CD1c-positive myeloid dendritic cell (primary cell): ENCODE measurements at regions not wholly inside any gene's neighbourhood (a gene's known extent, or its start where the extent isn't known, plus 50 kb on each side); places are given as distances from the start of the nearest gene placed in this dataset.

Experiments used
- DNase-seq: peaks from one replicate; pipeline ENCODE4 v3.0.0-alpha.2; 2016; ENCODE audit errors: extremely low spot score

DNA sequence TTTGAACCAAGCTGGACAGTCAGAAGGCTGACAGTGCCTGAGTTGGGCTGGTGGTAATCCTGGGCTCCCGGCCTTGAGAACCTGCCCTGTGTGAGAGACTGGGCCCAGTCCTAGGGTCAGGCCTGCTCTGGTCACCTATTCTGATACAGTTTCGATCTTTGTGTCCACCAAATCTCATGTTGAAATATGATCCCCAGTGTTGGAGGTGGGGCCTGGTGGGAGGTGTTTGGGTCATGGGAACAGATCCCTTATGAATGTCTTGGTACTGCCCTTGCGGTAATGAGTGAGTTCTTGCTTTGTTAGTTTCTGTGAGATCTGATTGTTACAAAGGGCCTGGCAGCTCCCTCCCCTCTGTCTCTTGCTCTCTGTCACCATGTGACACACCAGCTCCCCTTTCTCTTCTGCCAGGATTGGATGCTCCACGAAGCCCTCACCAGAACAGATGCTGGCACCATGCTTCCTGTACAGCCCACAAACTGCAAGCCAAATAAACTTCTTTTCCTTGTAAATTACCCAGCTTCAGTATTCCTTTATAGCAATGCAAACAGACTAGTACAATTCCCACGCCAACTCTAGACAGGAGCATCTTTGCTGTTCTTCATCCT, 111.8 kb upstream of the ZNF438 start:
- DNase-seq: no peak

- no peak for DNase-seq
These were observed 114.3 kb upstream of the ZNF438 start for GRCh38 chr10:31145986-31146385.

- DNase-seq: peak; percentile 20
These were observed 115.0 kb upstream of the ZNF438 start for GRCh38 chr10:31146491-31147209.

GRCh38 chr10:31147210-31147608, 115.5 kb upstream of the ZNF438 start:
- DNase-seq: no peak

GRCh38 chr10:31148951-31149350, 117.3 kb upstream of the ZNF438 start:
- no peak for DNase-seq

GRCh38 chr10:31149835-31150512, 118.3 kb upstream of the ZNF438 start:
- no peak for DNase-seq

DNA sequence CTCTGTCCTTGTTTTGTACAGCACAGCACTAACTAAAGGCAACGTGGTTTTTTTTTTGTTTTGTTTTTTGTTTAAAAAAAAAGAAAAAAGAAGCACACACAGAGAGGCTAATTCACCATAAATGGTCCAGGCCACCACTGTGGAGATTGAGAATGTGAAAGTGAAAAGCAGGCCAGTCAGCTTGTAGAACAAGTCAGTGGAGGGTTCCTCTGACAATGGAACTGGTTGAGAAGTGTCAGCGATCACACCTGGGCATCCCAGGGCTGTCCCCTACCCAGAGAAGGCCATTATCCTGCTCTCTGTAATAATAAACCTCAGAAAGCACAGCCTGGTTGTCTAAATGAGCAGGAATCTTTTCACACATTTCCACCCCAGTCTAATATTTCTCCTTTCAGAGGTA, 119.6 kb upstream of the ZNF438 start:
- no peak for DNase-seq

DNA sequence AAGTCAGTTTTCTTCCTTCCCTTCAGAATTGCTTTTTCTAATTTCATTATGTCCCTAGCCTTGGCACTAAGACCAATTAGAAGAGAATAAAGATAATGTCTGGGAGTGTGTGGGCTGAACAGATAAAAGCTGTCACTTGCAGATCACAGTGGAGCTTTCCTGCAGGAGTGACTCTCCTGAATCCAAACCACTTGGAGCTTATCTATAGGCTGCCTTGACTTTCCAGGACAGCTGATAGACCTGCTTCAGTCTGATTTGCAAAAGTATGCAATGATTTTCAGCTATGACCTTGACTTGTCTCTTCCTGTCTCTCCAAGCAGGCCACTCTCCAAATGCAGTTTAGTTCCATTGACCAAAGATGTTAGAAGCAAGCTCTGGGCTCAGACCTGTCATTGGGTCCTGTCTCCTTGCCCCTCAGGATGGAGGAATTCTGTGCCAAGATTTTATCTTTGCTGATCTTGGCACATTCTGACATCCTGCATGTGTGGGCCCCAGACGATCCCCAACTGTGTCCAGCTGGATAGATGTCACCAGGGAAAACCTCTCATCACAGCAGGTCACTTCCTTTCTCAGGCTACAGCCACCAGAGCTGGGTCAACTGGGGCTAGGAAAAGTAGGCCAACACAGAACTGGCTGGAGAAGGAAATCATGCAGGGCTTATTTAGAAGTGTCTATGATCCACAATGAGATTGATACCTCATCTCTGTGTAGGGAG, 120.9 kb upstream of the ZNF438 start:
- DNase-seq: no peak

- DNase-seq: no peak
These were observed 121.5 kb upstream of the ZNF438 start for GRCh38 chr10:31153161-31153560.

GRCh38 chr10:31153692-31154091, 122.0 kb upstream of the ZNF438 start:
- DNase-seq: no peak

- no peak for DNase-seq
These were observed 123.3 kb upstream of the ZNF438 start for GRCh38 chr10:31154996-31155395.

- DNase-seq: no peak
These were observed 125.7 kb upstream of the ZNF438 start for GRCh38 chr10:31157123-31158010.

DNA sequence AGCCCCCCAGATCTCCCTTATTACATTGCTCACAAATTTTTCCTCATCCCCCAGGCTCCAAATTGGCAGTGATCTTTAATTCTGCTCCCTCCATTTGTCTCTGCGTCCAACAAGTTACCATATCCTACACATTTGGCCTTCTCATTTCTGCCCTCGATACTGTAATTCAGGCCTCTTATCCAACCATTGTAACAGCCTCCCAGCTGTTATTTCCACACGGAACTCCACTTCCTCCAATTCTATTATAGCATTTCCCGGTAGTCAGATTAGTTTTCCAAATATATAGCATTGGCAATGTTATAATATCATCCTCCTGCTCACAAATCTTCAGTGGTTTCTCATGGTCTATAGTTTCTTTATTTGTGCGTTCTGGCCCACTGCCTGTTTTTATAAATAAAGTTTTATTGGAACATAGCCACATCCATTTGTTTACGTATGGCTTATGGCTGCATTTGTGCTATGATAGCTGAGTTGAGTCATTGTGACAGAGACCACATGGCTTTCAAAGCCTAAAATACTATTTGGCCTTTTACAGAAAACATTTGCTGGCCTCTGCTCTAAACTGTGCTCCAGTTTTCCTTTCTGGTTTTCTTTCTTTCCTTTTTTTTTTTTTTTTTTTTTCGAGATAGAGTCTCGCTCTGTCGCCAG, 126.5 kb upstream of the ZNF438 start:
- no peak for DNase-seq

DNA sequence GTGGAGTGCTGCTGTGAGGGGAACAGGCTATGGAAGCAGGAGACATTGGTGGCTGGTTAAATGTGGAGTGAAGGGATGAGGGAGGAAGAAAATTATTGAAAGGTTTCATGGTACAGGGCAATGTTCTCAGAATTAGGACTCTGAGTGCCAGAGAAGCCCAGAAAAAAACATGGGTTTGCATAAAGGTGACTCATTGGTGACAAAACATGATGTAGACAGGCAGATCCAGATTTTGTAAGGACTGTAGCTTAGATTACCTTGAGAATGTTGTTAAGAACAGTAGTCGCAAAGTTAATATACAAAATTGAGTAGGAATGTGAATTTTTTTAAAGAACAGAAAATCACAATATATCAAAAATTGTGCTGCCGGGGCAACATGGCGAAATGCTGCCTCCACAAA, 134.9 kb upstream of the ZNF438 start:
- no peak for DNase-seq

GRCh38 chr10:31170636-31171035, 139.0 kb upstream of the ZNF438 start:
- peak; percentile 49 for DNase-seq

- no peak for DNase-seq
These were observed 139.9 kb upstream of the ZNF438 start for GRCh38 chr10:31171402-31172083.

- no peak for DNase-seq
These were observed 141.3 kb upstream of the ZNF438 start for GRCh38 chr10:31172925-31173324.

DNA sequence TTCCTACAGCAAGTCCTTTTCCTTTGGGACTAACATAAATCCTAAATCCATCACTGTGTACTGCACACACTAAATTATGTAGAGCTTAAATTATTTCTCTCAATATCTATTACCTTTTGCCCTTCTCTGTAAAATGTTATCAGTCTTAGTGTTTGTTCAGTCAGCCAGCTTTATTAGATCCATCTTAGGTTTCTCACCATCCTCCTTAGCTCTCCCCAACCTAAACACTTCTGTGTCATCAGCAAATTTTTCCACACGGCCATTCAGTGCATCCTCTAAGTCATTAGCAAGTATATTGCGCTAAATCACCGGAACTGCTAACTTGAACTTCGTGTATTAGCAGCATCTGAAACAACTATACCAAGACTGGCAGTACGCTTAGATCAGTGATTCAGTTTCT, 142.1 kb upstream of the ZNF438 start:
- no peak for DNase-seq

GRCh38 chr10:31179091-31179680, 139.8 kb upstream of the ZEB1 start:
- DNase-seq: no peak
